ENCODE measurements at regions not wholly inside any gene's neighbourhood (a gene's known extent, or its start where the extent isn't known, plus 50 kb on each side); places are given as distances from the start of the nearest gene placed in this dataset.

DNA sequence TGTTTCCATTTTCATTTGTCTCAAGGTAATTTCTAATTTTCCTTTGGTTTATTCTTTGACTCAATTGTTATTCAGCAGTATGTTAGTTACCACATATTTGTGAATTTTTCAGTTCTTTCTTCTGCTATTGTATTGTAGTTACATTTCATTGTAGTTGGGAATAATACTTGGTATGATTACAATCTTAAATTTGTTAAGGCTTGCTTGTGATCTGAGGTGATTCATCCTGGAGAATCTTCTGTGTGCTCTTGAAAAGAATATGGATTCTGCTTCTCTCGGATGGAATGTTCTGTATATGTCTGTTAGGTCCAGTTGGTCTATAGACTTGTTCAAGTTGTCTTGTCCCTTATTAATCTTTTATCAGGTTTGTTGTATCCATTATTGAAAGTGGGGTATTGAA is 63.4 kb upstream of the VEPH1 start:
- ATAC-seq (no peak), DNase-seq (no peak)
- TF ChIP-seq, protein P1, sequence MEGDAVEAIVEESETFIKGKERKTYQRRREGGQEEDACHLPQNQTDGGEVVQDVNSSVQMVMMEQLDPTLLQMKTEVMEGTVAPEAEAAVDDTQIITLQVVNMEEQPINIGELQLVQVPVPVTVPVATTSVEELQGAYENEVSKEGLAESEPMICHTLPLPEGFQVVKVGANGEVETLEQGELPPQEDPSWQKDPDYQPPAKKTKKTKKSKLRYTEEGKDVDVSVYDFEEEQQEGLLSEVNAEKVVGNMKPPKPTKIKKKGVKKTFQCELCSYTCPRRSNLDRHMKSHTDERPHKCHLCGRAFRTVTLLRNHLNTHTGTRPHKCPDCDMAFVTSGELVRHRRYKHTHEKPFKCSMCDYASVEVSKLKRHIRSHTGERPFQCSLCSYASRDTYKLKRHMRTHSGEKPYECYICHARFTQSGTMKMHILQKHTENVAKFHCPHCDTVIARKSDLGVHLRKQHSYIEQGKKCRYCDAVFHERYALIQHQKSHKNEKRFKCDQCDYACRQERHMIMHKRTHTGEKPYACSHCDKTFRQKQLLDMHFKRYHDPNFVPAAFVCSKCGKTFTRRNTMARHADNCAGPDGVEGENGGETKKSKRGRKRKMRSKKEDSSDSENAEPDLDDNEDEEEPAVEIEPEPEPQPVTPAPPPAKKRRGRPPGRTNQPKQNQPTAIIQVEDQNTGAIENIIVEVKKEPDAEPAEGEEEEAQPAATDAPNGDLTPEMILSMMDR (IDR thresholded peaks at IDR 0.05), result no peak
- Histone ChIP-seq H3K36me3 (no peaks in the 10 kb centered on the region), H3K9me3 (no peaks in the 10 kb centered on the region), H3K27me3 (ENCODE audit: low read depth) (no peaks in the 10 kb centered on the region), H3K27ac (no peak overlapping the region), H3K4me3 (no peak overlapping the region), H3K4me1 (no peaks in the 10 kb centered on the region)
- intact Hi-C loops (cut with DNase I), result no loop called here

DNA sequence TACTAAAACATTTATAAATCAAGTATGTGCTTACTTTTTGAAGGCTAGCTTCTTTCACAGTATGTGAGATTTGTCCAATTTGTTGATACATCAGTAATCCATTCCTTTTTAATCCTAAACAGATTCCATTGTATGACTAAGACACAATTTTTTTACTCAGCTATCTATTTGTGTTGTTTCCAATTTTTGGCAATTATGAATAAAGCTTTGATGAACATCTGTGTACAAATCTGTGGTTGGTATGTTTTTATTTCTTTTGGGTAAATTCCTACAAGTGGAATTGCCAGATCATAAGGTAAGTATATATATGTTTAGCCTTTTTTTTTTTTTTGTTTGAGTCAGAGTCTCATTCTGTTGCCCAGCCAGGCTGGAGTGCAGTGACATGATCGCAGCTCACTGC is 56.2 kb upstream of the VEPH1 start:
- no peaks in the 10 kb centered on the region for H3K36me3 ChIP-seq
- DNase-seq (no peak), ATAC-seq (no peak)
- no peak overlapping the region for H3K27ac ChIP-seq
- TF ChIP-seq, protein P1 (IDR thresholded peaks at IDR 0.05), result no peak
- no peaks in the 10 kb centered on the region for H3K4me1 ChIP-seq
- intact Hi-C loops (cut with DNase I), result no loop called here
- H3K27me3 ChIP-seq (ENCODE audit: low read depth), result no peaks in the 10 kb centered on the region
- no peaks in the 10 kb centered on the region for H3K9me3 ChIP-seq
- H3K4me3 ChIP-seq, result no peak overlapping the region
